ENCODE measurements at regions not wholly inside any gene's neighbourhood (a gene's known extent, or its start where the extent isn't known, plus 50 kb on each side); places are given as distances from the start of the nearest gene placed in this dataset.

GRCh38 chr17:13403982-13404946 lies 197.5 kb downstream of the HS3ST3A1 start:
- DNase-seq = no peak

GRCh38 chr17:13400491-13400890 lies 201.2 kb downstream of the HS3ST3A1 start:
- DNase-seq = no peak

GRCh38 chr17:13398853-13399252 lies 202.9 kb downstream of the HS3ST3A1 start:
- DNase-seq = no peak

GRCh38 chr17:13398091-13398490 lies 203.6 kb downstream of the HS3ST3A1 start:
- DNase-seq = no peak

GRCh38 chr17:13395862-13396261 lies 205.9 kb downstream of the HS3ST3A1 start:
- DNase-seq = no peak

GRCh38 chr17:13395346-13395745 lies 206.4 kb downstream of the HS3ST3A1 start:
- no peak for DNase-seq

GRCh38 chr17:13393841-13394710 lies 207.7 kb downstream of the HS3ST3A1 start:
- DNase-seq = no peak

- DNase-seq = no peak
Observed at GRCh38 chr17:13387952-13388351, 213.8 kb downstream of the HS3ST3A1 start.

GRCh38 chr17:13387236-13387635 lies 214.5 kb downstream of the HS3ST3A1 start:
- DNase-seq = no peak

- no peak for DNase-seq
Observed at GRCh38 chr17:13385481-13385911, 216.2 kb downstream of the HS3ST3A1 start.

GRCh38 chr17:13384626-13385025 lies 217.1 kb downstream of the HS3ST3A1 start:
- DNase-seq = no peak

- no peak for DNase-seq
Observed at GRCh38 chr17:13378361-13378760, 223.4 kb downstream of the HS3ST3A1 start.

- no peak for DNase-seq
Observed at GRCh38 chr17:13374203-13375143, 227.3 kb downstream of the HS3ST3A1 start.

- DNase-seq = no peak
Observed at GRCh38 chr17:13372432-13372831, 229.3 kb downstream of the HS3ST3A1 start.

GRCh38 chr17:13367154-13367553 lies 234.6 kb downstream of the HS3ST3A1 start:
- no peak for DNase-seq

- DNase-seq = no peak
Observed at GRCh38 chr17:13365331-13365730, 236.4 kb downstream of the HS3ST3A1 start.

- DNase-seq = no peak
Observed at GRCh38 chr17:13363771-13364170, 238.0 kb downstream of the HS3ST3A1 start.

GRCh38 chr17:13362341-13363122 lies 239.2 kb downstream of the HS3ST3A1 start:
- DNase-seq = no peak

- no peak for DNase-seq
Observed at GRCh38 chr17:13359774-13360173, 242.0 kb downstream of the HS3ST3A1 start.

- no peak for DNase-seq
Observed at GRCh38 chr17:13355054-13355453, 246.7 kb downstream of the HS3ST3A1 start.

GRCh38 chr17:13353590-13353989 lies 248.1 kb downstream of the HS3ST3A1 start:
- no peak for DNase-seq

Measured in activated CD8-positive, alpha-beta memory T cell treated with anti-CD3 and anti-CD28 coated beads, Interleukin-2, amount 50 U/mL, for 48 hours (primary cell).